ENCODE measurements at regions not wholly inside any gene's neighbourhood (a gene's known extent, or its start where the extent isn't known, plus 50 kb on each side); places are given as distances from the start of the nearest gene placed in this dataset.

GRCh38 chr7:19376538-19376937 is 231.3 kb upstream of the FERD3L start:
- TF ChIP-seq CTCF (IDR thresholded peaks at IDR 0.05; ENCODE audit: borderline replicate concordance, extremely low read depth, low read length, poor library complexity, severe bottlenecking) (no peak), EZH2 (IDR thresholded peaks at IDR 0.05; ENCODE audit: borderline replicate concordance, low read depth, low read length, severe bottlenecking) (no peak)
